Upper lobe of left lung (tissue), 6 donors: ENCODE measurements at regions not wholly inside any gene's neighbourhood (a gene's known extent, or its start where the extent isn't known, plus 50 kb on each side); places are given as distances from the start of the nearest gene placed in this dataset.

ENCODE experiments used
- ATAC-seq, 2 donors: fragments of 200-7000 bp; cut with Tn5 transposase; one replicate each; pipeline ENCODE4 v1.9.1; 2022; ENCODE audit warnings: mild to moderate bottlenecking in 2 of 2, moderate library complexity in 2 of 2; ENCODE audit not compliant: low FRiP score in 2 of 2
- DNase-seq, 2 donors: peaks; one replicate each; pipeline ENCODE4 v3.0.0-alpha.2; 2019 to 2020
- H3K27ac ChIP-seq, 4 donors: fragments of 200-600 bp; sonication (generic); one replicate each; pipeline ENCODE4 v1.5.1; 2016 to 2019
- H3K27me3 ChIP-seq, 4 donors: fragments of 200-600 bp; sonication (generic); one replicate each; pipeline ENCODE4 v1.5.1; 2017 to 2019
- H3K36me3 ChIP-seq, 4 donors: fragments of 200-600 bp; sonication (generic); one replicate each; pipeline ENCODE4 v1.5.1; 2016 to 2019
- H3K4me1 ChIP-seq, 4 donors: fragments of 200-600 bp; sonication (generic); one replicate each; pipeline ENCODE4 v1.5.1; 2018 to 2019
- H3K4me3 ChIP-seq, 4 donors: fragments of 200-600 bp; sonication (generic); one replicate each; pipeline ENCODE4 v1.5.1; 2017 to 2019; ENCODE audit warnings: mild to moderate bottlenecking in 2 of 4, moderate library complexity in 1 of 4
- H3K9me3 ChIP-seq, 4 donors: fragments of 200-600 bp; sonication (generic); one replicate each; pipeline ENCODE4 v1.5.1; 2018 to 2019
- EP300 ChIP-seq, 4 donors: sonication (generic); formaldehyde crosslinking; IDR thresholded peaks; one replicate each; pipeline ENCODE4 v1.5.1; 2017; ENCODE audit warnings: antibody characterized with exemption in 4 of 4, control low read depth in 2 of 4
- POLR2A ChIP-seq, 4 donors: fragments of 450-650 bp; IDR thresholded peaks; one replicate each; pipeline ENCODE4 v1.5.1; 2016 to 2017; ENCODE audit warnings: antibody characterized with exemption in 4 of 4, mild to moderate bottlenecking in 2 of 4
- POLR2AphosphoS5 ChIP-seq, 2 donors: sonication (generic); formaldehyde crosslinking; IDR thresholded peaks; one replicate each; pipeline ENCODE4 v1.5.1; 2017; ENCODE audit warnings: antibody characterized with exemption in 2 of 2
- WGBS, 2 donors: methylation state at CpG; one replicate each; pipeline ENCODE4 v1.1.5; 2017 to 2018; 5-methylcytosine and 5-hydroxymethylcytosine counted together
- TF ChIP-seq, protein P1 (sequence below), 6 experiments: fragments of 450-650 bp in 4 of 6; fragments of 200-600 bp in 2 of 6; sonication (generic) in 2 of 6; IDR thresholded peaks; one replicate each; pipeline ENCODE4 v1.5.1; 2016 to 2019; ENCODE audit warnings: antibody characterized with exemption in 6 of 6
- donor health status: DM: no; HTN: no; CAD: no; lungs with moderate emphysema.
- donor health status: DM: no; HTN: yes; CAD: no; lungs with severe emphysema.

- H3K27ac ChIP-seq = no peak overlapping the region
- H3K36me3 ChIP-seq = no peaks in the 10 kb centered on the region
- WGBS, 2 donors = 72% methylated on average over 4 of the region's 4 CpGs; no CpG with 5 or more reads in 1 of the 2 donors
- no peaks in the 10 kb centered on the region for H3K4me1 ChIP-seq
- H3K4me3 ChIP-seq = no peak overlapping the region
- DNase-seq (peak in 1 of 2 donors; percentile 21), ATAC-seq (no peak)
- no peaks in the 10 kb centered on the region for H3K9me3 ChIP-seq
- TF ChIP-seq, protein P1, sequence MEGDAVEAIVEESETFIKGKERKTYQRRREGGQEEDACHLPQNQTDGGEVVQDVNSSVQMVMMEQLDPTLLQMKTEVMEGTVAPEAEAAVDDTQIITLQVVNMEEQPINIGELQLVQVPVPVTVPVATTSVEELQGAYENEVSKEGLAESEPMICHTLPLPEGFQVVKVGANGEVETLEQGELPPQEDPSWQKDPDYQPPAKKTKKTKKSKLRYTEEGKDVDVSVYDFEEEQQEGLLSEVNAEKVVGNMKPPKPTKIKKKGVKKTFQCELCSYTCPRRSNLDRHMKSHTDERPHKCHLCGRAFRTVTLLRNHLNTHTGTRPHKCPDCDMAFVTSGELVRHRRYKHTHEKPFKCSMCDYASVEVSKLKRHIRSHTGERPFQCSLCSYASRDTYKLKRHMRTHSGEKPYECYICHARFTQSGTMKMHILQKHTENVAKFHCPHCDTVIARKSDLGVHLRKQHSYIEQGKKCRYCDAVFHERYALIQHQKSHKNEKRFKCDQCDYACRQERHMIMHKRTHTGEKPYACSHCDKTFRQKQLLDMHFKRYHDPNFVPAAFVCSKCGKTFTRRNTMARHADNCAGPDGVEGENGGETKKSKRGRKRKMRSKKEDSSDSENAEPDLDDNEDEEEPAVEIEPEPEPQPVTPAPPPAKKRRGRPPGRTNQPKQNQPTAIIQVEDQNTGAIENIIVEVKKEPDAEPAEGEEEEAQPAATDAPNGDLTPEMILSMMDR (IDR thresholded peaks at IDR 0.05) = no peak
- TF ChIP-seq POLR2AphosphoS5 (IDR thresholded peaks at IDR 0.05) (no peak), POLR2A (IDR thresholded peaks at IDR 0.05) (no peak)
- no peaks in the 10 kb centered on the region for H3K27me3 ChIP-seq
Measured at GRCh38 chr11:112724496-112724790, 236.8 kb upstream of the NCAM1 start.

DNA sequence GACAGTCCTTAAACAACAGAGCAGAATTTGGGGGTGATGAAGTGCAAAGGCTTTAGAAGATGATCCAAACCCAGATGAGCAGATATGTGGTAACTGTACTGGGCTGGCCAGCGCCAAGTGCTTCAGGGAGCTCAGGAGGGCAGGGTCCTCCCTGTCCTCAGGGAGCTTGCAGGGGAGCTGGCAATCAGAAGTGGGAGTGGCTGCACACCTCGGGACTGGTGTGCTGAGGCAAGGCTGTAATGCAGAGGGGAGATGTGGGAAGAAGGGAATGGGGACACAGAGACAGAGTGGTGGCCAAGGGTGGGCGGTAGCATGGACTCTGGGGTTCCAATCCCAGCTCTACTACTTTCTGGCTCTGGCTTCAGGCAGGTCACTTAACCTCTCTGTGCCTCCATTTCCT lies 235.6 kb upstream of the NCAM1 start:
- ATAC-seq = peak in 1 of 2 donors; percentile 9
- Histone ChIP-seq H3K36me3 (no peaks in the 10 kb centered on the region), H3K4me1 (no peaks in the 10 kb centered on the region), H3K27ac (no peak overlapping the region), H3K9me3 (no peaks in the 10 kb centered on the region), H3K4me3 (no peak overlapping the region), H3K27me3 (no peaks in the 10 kb centered on the region)
- WGBS, 2 donors = 70 to 76% methylated on average over 3 of the region's 3 CpGs
- DNase-seq = no peak
- TF ChIP-seq POLR2A (IDR thresholded peaks at IDR 0.05) (no peak), EP300 (IDR thresholded peaks at IDR 0.05) (no peak), POLR2AphosphoS5 (IDR thresholded peaks at IDR 0.05) (no peak)
- TF ChIP-seq, protein P1 (IDR thresholded peaks at IDR 0.05) = no peak

GRCh38 chr11:112727341-112727841 lies 233.8 kb upstream of the NCAM1 start:
- Histone ChIP-seq H3K36me3 (no peaks in the 10 kb centered on the region), H3K9me3 (no peaks in the 10 kb centered on the region), H3K4me3 (no peak overlapping the region), H3K4me1 (no peaks in the 10 kb centered on the region), H3K27ac (no peak overlapping the region), H3K27me3 (no peaks in the 10 kb centered on the region)
- DNase-seq (no peak), ATAC-seq (peak in 1 of 2 donors; percentile 18)
- WGBS, 2 donors = 40 to 61% methylated on average over 2 to 3 of the region's 3 CpGs
- TF ChIP-seq EP300 (IDR thresholded peaks at IDR 0.05) = no peak
- no peak for TF ChIP-seq POLR2AphosphoS5 (IDR thresholded peaks at IDR 0.05)
- TF ChIP-seq, protein P1 (IDR thresholded peaks at IDR 0.05) = no peak
- TF ChIP-seq POLR2A (IDR thresholded peaks at IDR 0.05) = no peak

GRCh38 chr11:112728288-112728687 lies 232.9 kb upstream of the NCAM1 start:
- 76 to 91% methylated on average over 2 of the region's 2 CpGs for WGBS, 2 donors
- H3K27ac ChIP-seq = no peak overlapping the region
- DNase-seq (no peak), ATAC-seq (no peak)
- TF ChIP-seq, protein P1 (IDR thresholded peaks at IDR 0.05) = no peak
- TF ChIP-seq POLR2AphosphoS5 (IDR thresholded peaks at IDR 0.05) = no peak
- no peak for TF ChIP-seq POLR2A (IDR thresholded peaks at IDR 0.05)
- H3K36me3 ChIP-seq = no peaks in the 10 kb centered on the region
- no peaks in the 10 kb centered on the region for H3K9me3 ChIP-seq
- no peaks in the 10 kb centered on the region for H3K27me3 ChIP-seq
- no peaks in the 10 kb centered on the region for H3K4me1 ChIP-seq
- no peak overlapping the region for H3K4me3 ChIP-seq

- H3K36me3 ChIP-seq = no peaks in the 10 kb centered on the region
- no peak overlapping the region for H3K4me3 ChIP-seq
- H3K27ac ChIP-seq = no peak overlapping the region
- no peaks in the 10 kb centered on the region for H3K27me3 ChIP-seq
- ATAC-seq (no peak), DNase-seq (no peak)
- 79 to 80% methylated on average over 4 of the region's 4 CpGs for WGBS, 2 donors
- H3K9me3 ChIP-seq = no peaks in the 10 kb centered on the region
- no peak for TF ChIP-seq POLR2A (IDR thresholded peaks at IDR 0.05)
- TF ChIP-seq EP300 (IDR thresholded peaks at IDR 0.05) = no peak
- TF ChIP-seq, protein P1 (IDR thresholded peaks at IDR 0.05) = no peak
- TF ChIP-seq POLR2AphosphoS5 (IDR thresholded peaks at IDR 0.05) = no peak
- H3K4me1 ChIP-seq = no peaks in the 10 kb centered on the region
Measured at GRCh38 chr11:112728716-112729115, 232.5 kb upstream of the NCAM1 start.
